SIG-M5 treated with dmso at 0.1 percent for 504 hours (cell line): ENCODE measurements at regions not wholly inside any gene's neighbourhood (a gene's known extent, or its start where the extent isn't known, plus 50 kb on each side); places are given as distances from the start of the nearest gene placed in this dataset.
"Not testable (repeated sequence)": the region's sequence is repeated elsewhere in the genome, so short reads cannot be mapped to it uniquely, and the experiment has no call there.

ENCODE experiments used
- DNase-seq: peaks from one replicate; lab custom pipeline; 2025; ENCODE audit not compliant: unreplicated experiment; lab: John Stamatoyannopoulos, UW

- DNase-seq: not testable (repeated sequence)
These were observed 319.3 kb upstream of the PLGLB2 start for GRCh38 chr2:87428452-87429130.

- DNase-seq: not testable (repeated sequence)
These were observed 318.5 kb upstream of the PLGLB2 start for GRCh38 chr2:87429206-87429930.

- not testable (repeated sequence) for DNase-seq
These were observed 318.0 kb upstream of the PLGLB2 start for GRCh38 chr2:87429931-87430275.

- not testable (repeated sequence) for DNase-seq
These were observed 316.8 kb upstream of the PLGLB2 start for GRCh38 chr2:87431051-87431450.

- not testable (repeated sequence) for DNase-seq
These were observed 315.0 kb upstream of the PLGLB2 start for GRCh38 chr2:87432711-87433453.

GRCh38 chr2:87436007-87436406, 311.9 kb upstream of the PLGLB2 start:
- DNase-seq: not testable (repeated sequence)

- DNase-seq: not testable (repeated sequence)
These were observed 310.1 kb upstream of the PLGLB2 start for GRCh38 chr2:87437701-87438260.

- not testable (repeated sequence) for DNase-seq
These were observed 309.0 kb upstream of the PLGLB2 start for GRCh38 chr2:87438780-87439454.

- DNase-seq: not testable (repeated sequence)
These were observed 308.2 kb upstream of the PLGLB2 start for GRCh38 chr2:87439617-87440204.

- not testable (repeated sequence) for DNase-seq
These were observed 307.2 kb upstream of the PLGLB2 start for GRCh38 chr2:87440650-87441049.

- not testable (repeated sequence) for DNase-seq
These were observed 306.5 kb upstream of the PLGLB2 start for GRCh38 chr2:87441375-87441774.

- not testable (repeated sequence) for DNase-seq
These were observed 304.8 kb upstream of the PLGLB2 start for GRCh38 chr2:87442983-87443577.

- DNase-seq: not testable (repeated sequence)
These were observed 302.9 kb upstream of the PLGLB2 start for GRCh38 chr2:87444951-87445350.

- not testable (repeated sequence) for DNase-seq
These were observed 302.1 kb upstream of the PLGLB2 start for GRCh38 chr2:87445613-87446312.

GRCh38 chr2:87446313-87446696, 301.6 kb upstream of the PLGLB2 start:
- not testable (repeated sequence) for DNase-seq

- DNase-seq: not testable (repeated sequence)
These were observed 298.4 kb upstream of the PLGLB2 start for GRCh38 chr2:87449462-87449980.

- not testable (repeated sequence) for DNase-seq
These were observed 295.7 kb upstream of the PLGLB2 start for GRCh38 chr2:87452193-87452592.

- not testable (repeated sequence) for DNase-seq
These were observed 295.0 kb upstream of the PLGLB2 start for GRCh38 chr2:87452861-87453260.

GRCh38 chr2:87453965-87454364, 293.9 kb upstream of the PLGLB2 start:
- DNase-seq: not testable (repeated sequence)
